Stimulated activated CD4-positive, alpha-beta T cell treated with anti-CD3 and anti-CD28 coated beads, Interleukin-1b, Interleukin-23, amount 100 ng/mL, for 1 hour (primary cell): ENCODE measurements at regions not wholly inside any gene's neighbourhood (a gene's known extent, or its start where the extent isn't known, plus 50 kb on each side); places are given as distances from the start of the nearest gene placed in this dataset.
"Not testable (repeated sequence)": the region's sequence is repeated elsewhere in the genome, so short reads cannot be mapped to it uniquely, and the experiment has no call there.

Experiments used
- DNase-seq, 2 donors: peaks; one replicate each; pipeline ENCODE4 v3.0.0-alpha.2; 2020; ENCODE audit warnings: low read depth in 2 of 2

- DNase-seq = no peak
Observed at GRCh38 chr3:118245312-118245711, 789.3 kb downstream of the IGSF11 start.

- not testable (repeated sequence) for DNase-seq
Observed at GRCh38 chr3:118258850-118259249, 775.8 kb downstream of the IGSF11 start.

GRCh38 chr3:118262800-118263402 lies 771.7 kb downstream of the IGSF11 start:
- DNase-seq = no peak

DNA sequence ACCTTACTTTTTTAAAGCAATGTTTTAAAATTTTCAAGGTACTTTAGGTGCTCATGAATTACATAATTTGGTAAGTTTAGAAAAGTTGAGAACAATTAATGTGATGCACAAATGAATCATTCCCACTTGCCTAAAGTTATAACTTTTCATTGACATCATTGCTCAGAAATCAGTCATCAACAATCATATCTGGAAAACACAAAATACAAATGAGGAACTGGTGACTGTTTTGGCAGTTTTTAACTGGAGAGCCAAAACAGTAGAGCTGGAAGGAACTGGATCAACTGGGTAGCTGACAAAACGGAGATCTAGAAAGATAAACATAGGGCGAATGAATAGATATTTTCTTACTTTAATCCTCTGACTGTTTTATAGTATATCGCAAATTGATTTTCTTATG lies 767.1 kb downstream of the IGSF11 start:
- DNase-seq = no peak

GRCh38 chr3:118269537-118270125 lies 765.0 kb downstream of the IGSF11 start:
- no peak for DNase-seq

GRCh38 chr3:118272991-118273390 lies 761.7 kb downstream of the IGSF11 start:
- DNase-seq = no peak

- DNase-seq = no peak
Observed at GRCh38 chr3:118277814-118278213, 756.8 kb downstream of the IGSF11 start.

- no peak for DNase-seq
Observed at GRCh38 chr3:118292841-118293240, 741.8 kb downstream of the IGSF11 start.

- no peak for DNase-seq
Observed at GRCh38 chr3:118298133-118298532, 736.5 kb downstream of the IGSF11 start.

DNA sequence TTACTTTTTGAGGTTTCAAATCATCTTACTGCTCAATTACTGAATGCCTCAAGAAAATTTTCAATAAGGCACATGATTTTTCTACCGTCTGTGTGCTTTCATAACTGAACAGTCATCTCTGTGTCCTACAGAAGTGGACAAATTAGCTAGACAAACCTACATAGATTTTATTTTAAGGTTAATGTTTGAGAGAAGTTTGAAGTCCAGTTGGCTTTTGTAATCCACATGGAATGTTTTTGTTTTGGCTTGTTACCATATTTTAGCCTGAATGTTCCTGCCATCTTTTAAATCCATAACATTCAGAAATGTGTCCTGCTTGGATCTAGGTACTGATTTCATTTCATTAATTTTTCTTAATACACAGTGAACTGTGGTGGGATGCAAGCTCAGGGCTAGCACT lies 730.1 kb downstream of the IGSF11 start:
- DNase-seq = no peak

DNA sequence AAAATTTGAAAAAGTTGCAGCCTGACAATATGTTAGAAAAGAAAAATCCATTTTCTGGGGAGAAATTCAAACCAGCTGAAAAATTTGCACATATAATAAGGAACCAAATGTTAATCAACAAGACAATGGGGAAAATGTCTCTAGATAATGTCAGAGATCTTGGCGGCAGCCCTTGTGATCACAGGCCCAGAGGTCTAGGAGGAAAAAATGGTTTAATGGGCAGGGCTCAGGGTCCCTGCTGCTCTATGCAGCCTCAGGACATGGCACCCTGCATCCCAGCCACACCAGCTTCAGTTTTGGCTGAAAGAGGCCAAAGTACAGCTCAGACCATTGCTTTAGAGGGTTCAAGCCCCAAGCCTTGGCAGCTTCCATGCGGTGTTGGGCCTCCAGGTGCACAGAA lies 701.9 kb downstream of the IGSF11 start:
- no peak for DNase-seq

- no peak for DNase-seq
Observed at GRCh38 chr3:118337649-118338048, 697.0 kb downstream of the IGSF11 start.

- no peak for DNase-seq
Observed at GRCh38 chr3:118347396-118348168, 687.1 kb downstream of the IGSF11 start.

GRCh38 chr3:118348169-118348557 lies 686.5 kb downstream of the IGSF11 start:
- DNase-seq = no peak

- no peak for DNase-seq
Observed at GRCh38 chr3:118354556-118354955, 680.1 kb downstream of the IGSF11 start.

DNA sequence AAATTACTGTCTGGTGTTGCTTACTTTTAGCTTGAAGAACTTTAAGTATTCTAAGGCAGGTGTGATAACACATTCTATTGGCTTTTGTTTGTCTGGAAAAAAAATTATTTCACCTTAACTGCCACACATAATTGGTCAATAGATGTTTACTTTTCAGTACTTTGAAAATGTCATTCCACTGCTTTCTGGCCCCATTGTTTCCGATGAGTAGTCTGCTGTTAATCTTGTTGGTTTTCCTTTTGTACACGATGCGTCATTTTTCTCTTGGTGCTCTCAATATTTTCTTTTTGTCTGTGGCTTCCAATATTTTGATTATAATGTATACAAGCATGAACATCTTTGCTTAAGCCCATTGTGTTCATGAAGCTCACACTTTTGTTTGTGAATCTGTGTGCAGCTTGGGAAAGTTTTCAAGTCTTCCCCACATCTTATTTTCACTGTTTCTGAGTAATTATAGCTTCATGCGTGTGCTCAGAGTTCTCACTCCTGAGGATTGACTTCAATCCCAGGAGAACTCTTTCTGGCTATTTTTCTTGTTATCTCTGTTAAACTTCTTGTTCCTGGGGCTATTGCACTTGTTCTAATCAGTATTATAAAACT lies 664.7 kb downstream of the IGSF11 start:
- no peak for DNase-seq

DNA sequence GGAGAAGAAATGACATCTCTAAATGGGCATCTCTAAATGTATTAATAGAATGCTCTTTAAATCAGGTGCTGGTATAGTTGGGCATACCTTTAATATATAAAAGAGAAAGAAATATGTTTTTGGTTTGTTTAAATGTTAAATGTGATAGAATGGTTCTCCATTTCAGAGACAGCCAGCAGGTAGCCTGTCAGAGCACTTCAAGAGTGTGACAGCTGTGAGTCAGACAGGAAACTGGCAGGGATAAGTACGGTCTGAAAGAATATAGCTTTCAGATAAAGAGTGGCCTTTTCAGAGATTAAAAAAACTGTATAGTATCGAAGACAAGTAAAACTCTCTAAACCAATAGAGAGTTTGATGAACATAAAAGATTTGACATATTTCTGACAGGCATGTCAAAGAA lies 654.1 kb downstream of the IGSF11 start:
- no peak for DNase-seq

GRCh38 chr3:118396491-118396890 lies 638.2 kb downstream of the IGSF11 start:
- no peak for DNase-seq

DNA sequence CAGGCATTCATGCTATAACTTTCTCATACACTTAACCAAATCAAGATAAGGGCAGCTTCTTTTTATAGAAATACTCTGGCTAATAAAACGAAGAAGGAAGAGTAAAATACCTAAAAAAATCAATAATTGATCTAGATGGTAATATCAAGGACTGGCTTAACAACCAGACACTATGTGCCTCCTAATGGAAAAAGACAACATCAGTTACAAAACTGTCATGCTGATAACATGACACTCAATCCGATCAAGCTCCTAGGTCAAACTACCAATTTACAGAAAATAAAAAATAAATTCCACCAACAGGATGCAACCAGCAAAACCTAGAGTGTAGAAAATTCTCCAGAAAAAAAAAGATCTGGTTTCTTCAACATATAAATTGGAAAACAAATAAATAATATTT lies 634.6 kb downstream of the IGSF11 start:
- DNase-seq = no peak

DNA sequence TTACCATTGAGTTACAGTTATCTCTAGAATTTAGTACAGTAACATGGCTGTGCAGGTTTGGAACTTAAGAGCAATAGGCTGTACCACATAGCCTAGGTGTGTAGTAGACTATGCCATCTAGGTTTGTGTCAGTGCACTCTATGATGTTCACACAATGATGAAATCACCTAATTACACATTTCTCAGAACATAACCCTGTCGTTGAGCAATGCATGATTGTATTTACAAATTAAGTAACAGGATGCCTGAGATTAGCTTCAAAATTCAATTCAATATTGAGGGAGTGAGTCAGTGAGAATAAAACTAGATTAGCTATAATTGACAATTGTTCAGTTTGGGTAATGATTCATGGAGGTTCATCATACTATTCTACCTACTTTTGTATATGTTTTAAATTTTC lies 633.8 kb downstream of the IGSF11 start:
- DNase-seq = no peak

GRCh38 chr3:118401887-118402286 lies 632.8 kb downstream of the IGSF11 start:
- DNase-seq = no peak

DNA sequence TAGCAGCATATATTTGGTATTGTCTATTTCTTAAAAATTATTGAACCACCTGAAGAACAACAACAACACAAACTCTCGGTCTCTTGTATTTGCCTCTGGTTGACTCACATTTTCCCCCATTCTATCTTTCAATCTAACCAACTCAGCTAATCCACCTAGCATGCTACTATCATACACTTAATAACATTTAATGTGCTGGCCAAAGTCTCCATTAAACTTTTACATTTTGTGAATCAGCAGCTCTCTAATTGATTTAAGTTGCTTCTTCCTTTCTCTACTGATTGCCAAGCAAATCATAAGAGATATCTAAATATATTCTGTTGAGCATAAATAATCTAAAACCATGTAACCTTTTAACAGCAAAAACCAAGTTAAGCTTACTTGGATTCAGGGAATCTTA lies 631.7 kb downstream of the IGSF11 start:
- no peak for DNase-seq

DNA sequence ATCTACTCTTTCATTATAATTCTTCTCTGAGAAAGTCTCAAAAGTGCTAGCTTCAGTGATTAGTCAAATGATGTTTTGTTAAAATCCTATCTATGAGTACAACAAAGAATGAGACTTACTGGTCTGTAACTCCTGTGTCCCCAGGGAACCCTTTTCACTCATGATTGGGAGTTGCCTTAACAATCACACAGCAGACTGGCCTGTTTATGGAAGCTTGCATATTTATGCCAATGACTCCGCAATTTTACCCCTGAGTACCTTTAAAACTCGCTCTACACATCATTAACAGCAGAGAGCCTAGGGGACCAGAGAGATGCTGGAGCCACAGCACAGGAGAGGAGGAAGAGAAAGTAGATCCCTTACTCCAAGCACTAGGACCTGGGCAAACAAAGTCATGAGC lies 628.1 kb downstream of the IGSF11 start:
- no peak for DNase-seq
